ENCODE measurements at regions not wholly inside any gene's neighbourhood (a gene's known extent, or its start where the extent isn't known, plus 50 kb on each side); places are given as distances from the start of the nearest gene placed in this dataset.

DNA sequence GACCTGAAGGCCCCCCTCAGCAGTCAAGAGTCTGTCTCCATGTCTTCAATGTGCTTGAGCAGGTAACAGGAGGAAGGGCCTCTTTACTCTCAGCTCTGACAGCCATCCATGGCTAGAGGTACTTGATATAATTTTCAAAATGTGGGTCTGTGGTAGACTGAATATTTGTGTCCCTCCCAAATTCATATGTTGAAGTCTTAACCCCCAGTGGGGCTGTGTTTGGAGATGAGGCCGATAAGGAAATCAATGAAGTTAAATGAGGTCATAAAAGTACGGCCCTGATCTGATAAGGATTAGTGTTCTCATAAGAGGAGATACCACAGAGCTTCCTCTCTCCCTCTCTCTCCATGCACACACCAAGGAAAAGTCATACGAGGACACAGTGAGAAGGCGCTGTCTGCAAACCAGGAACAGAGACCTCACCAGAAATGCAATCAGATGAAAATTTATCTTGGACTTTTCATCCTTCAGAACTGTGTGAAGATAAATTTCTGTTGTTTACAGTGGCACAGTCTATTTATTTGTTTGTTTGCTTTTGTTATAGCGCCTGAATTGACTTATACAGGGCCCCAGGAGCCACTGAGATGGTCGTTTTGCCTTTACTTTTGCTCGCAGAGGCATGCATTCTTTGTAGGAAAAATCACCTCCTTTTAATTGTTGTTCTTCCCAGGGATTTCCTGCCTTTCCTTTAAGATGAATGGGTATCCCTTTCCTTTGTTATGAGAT, 274.8 kb upstream of the TRIB2 start:
- TF ChIP-seq, protein P1, sequence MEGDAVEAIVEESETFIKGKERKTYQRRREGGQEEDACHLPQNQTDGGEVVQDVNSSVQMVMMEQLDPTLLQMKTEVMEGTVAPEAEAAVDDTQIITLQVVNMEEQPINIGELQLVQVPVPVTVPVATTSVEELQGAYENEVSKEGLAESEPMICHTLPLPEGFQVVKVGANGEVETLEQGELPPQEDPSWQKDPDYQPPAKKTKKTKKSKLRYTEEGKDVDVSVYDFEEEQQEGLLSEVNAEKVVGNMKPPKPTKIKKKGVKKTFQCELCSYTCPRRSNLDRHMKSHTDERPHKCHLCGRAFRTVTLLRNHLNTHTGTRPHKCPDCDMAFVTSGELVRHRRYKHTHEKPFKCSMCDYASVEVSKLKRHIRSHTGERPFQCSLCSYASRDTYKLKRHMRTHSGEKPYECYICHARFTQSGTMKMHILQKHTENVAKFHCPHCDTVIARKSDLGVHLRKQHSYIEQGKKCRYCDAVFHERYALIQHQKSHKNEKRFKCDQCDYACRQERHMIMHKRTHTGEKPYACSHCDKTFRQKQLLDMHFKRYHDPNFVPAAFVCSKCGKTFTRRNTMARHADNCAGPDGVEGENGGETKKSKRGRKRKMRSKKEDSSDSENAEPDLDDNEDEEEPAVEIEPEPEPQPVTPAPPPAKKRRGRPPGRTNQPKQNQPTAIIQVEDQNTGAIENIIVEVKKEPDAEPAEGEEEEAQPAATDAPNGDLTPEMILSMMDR (IDR thresholded peaks at IDR 0.05) = no peak
- TF ChIP-seq POLR2A (IDR thresholded peaks at IDR 0.05) = no peak
